ENCODE measurements at regions not wholly inside any gene's neighbourhood (a gene's known extent, or its start where the extent isn't known, plus 50 kb on each side); places are given as distances from the start of the nearest gene placed in this dataset.

GRCh38 chr7:15828881-15829280 lies 142.4 kb upstream of the MEOX2 start:
- Mint-ChIP-seq H3K36me3 (ENCODE audit: low read depth) (no peaks in the 10 kb centered on the region), H3K4me3 (no peak overlapping the region), H3K27me3 (ENCODE audit: insufficient read depth, low read depth, poor library complexity) (no peaks in the 10 kb centered on the region), H3K9me3 (no peaks in the 10 kb centered on the region), H3K4me1 (peaks cover 18% of the 10 kb centered on the region), H3K27ac (no peak overlapping the region)
- no peak for DNase-seq (ENCODE audit: low spot score)
- H3K27me3 ChIP-seq (ENCODE audit: insufficient read depth): no peaks in the 10 kb centered on the region
- peak; percentile 58 for ATAC-seq
- H3K79me2 ChIP-seq (replicated peaks; ENCODE audit: insufficient read depth): no peaks in the 10 kb centered on the region
- TF ChIP-seq ZNF114 (CRISPR knock-in tag; IDR thresholded peaks at IDR 0.05): no peak
- TF ChIP-seq, protein P1, sequence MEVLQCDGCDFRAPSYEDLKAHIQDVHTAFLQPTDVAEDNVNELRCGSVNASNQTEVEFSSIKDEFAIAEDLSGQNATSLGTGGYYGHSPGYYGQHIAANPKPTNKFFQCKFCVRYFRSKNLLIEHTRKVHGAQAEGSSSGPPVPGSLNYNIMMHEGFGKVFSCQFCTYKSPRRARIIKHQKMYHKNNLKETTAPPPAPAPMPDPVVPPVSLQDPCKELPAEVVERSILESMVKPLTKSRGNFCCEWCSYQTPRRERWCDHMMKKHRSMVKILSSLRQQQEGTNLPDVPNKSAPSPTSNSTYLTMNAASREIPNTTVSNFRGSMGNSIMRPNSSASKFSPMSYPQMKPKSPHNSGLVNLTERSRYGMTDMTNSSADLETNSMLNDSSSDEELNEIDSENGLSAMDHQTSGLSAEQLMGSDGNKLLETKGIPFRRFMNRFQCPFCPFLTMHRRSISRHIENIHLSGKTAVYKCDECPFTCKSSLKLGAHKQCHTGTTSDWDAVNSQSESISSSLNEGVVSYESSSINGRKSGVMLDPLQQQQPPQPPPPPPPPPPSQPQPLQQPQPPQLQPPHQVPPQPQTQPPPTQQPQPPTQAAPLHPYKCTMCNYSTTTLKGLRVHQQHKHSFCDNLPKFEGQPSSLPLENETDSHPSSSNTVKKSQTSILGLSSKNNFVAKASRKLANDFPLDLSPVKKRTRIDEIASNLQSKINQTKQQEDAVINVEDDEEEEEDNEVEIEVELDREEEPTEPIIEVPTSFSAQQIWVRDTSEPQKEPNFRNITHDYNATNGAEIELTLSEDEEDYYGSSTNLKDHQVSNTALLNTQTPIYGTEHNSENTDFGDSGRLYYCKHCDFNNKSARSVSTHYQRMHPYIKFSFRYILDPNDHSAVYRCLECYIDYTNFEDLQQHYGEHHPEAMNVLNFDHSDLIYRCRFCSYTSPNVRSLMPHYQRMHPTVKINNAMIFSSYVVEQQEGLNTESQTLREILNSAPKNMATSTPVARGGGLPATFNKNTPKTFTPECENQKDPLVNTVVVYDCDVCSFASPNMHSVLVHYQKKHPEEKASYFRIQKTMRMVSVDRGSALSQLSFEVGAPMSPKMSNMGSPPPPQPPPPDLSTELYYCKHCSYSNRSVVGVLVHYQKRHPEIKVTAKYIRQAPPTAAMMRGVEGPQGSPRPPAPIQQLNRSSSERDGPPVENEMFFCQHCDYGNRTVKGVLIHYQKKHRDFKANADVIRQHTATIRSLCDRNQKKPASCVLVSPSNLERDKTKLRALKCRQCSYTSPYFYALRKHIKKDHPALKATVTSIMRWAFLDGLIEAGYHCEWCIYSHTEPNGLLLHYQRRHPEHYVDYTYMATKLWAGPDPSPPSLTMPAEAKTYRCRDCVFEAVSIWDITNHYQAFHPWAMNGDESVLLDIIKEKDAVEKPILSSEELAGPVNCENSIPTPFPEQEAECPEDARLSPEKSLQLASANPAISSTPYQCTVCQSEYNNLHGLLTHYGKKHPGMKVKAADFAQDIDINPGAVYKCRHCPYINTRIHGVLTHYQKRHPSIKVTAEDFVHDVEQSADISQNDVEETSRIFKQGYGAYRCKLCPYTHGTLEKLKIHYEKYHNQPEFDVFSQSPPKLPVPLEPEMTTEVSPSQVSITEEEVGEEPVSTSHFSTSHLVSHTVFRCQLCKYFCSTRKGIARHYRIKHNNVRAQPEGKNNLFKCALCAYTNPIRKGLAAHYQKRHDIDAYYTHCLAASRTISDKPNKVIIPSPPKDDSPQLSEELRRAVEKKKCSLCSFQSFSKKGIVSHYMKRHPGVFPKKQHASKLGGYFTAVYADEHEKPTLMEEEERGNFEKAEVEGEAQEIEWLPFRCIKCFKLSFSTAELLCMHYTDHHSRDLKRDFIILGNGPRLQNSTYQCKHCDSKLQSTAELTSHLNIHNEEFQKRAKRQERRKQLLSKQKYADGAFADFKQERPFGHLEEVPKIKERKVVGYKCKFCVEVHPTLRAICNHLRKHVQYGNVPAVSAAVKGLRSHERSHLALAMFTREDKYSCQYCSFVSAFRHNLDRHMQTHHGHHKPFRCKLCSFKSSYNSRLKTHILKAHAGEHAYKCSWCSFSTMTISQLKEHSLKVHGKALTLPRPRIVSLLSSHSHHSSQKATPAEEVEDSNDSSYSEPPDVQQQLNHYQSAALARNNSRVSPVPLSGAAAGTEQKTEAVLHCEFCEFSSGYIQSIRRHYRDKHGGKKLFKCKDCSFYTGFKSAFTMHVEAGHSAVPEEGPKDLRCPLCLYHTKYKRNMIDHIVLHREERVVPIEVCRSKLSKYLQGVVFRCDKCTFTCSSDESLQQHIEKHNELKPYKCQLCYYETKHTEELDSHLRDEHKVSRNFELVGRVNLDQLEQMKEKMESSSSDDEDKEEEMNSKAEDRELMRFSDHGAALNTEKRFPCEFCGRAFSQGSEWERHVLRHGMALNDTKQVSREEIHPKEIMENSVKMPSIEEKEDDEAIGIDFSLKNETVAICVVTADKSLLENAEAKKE (CRISPR knock-in tag; IDR thresholded peaks at IDR 0.05): 0 out of 2 replicates have a peak, but pooled peaks have one; percentile 32
- no peaks in the 10 kb centered on the region for H3K36me3 ChIP-seq (ENCODE audit: insufficient read depth)
- H3K27ac ChIP-seq (ENCODE audit: low read depth): no peak overlapping the region
- no peak overlapping the region for H3K4me2 ChIP-seq
- no peak overlapping the region for H2AFZ ChIP-seq
- no peaks in the 10 kb centered on the region for H3F3A ChIP-seq (replicated peaks; ENCODE audit: low read depth)
- no peaks in the 10 kb centered on the region for H3K9me2 ChIP-seq (ENCODE audit: insufficient read depth)
- no peak overlapping the region for H3K4me3 ChIP-seq
- H3K4me1 ChIP-seq (ENCODE audit: insufficient read depth): peaks cover 2% of the 10 kb centered on the region; the same call in 1 of the 2 replicates
- H4K20me1 ChIP-seq (replicated peaks; ENCODE audit: insufficient read depth): no peaks in the 10 kb centered on the region

DNA sequence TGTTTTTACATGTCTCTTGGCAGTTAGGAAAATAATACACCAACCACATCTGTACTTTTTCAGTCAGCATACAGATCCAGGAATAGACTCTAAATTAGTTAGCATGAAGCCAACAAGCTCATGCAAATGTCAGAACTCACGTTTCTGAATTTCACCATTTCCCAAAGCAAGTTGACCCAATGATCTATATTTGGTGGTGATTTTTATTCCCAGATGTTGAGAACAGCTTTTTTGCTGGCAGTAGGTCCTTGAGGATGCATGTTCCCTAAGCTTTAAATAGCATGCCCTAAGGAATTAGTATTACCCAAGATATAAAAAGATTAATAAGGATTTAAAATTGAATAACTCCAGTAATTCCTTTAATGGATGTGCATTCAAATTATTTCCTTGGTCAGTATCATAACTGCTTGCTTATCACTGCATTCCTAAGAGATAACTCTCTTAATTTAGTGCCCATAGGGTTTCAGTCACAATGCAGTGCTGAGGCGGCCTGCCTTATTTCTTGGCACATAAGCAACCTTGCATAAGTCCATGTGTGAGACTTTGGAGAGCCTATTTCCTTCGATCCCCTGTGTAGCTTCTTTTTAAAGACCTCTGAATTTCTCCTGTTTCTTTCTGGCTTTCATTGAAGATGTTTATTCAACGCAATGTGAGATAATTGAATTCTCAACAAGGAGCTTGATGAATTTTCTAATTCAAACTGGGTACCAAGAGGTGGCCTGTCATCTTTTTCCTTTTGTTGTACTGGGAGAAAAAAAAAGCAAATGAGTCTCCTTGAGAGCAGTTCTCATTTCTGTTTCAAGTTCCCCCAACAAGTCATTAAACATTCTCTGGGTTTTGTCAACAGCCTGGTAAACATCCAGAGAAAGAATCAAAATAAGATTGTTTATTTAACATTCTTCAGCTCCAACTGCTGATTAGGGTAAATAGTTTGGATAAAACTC lies 135.3 kb upstream of the MEOX2 start:
- Histone ChIP-seq H3K27me3 (ENCODE audit: insufficient read depth) (no peaks in the 10 kb centered on the region), H3K27ac (ENCODE audit: low read depth) (no peak overlapping the region), H3K79me2 (replicated peaks; ENCODE audit: insufficient read depth) (no peaks in the 10 kb centered on the region), H3K4me3 (no peak overlapping the region), H3K36me3 (ENCODE audit: insufficient read depth) (no peaks in the 10 kb centered on the region), H2AFZ (0 out of 2 replicates have a peak overlapping the region, but pooled peaks have one; percentile 23), H3K4me1 (ENCODE audit: insufficient read depth) (peaks cover 4% of the 10 kb centered on the region; the same call in 1 of the 2 replicates), H4K20me1 (replicated peaks; ENCODE audit: insufficient read depth) (no peaks in the 10 kb centered on the region), H3K9me2 (ENCODE audit: insufficient read depth) (no peaks in the 10 kb centered on the region), H3K4me2 (no peak overlapping the region), H3F3A (replicated peaks; ENCODE audit: low read depth) (no peaks in the 10 kb centered on the region)
- H3K27ac Mint-ChIP-seq: peak overlapping the region; percentile 63; the same call in 1 of the 2 replicates
- H3K4me3 Mint-ChIP-seq: no peak overlapping the region
- H3K36me3 Mint-ChIP-seq (ENCODE audit: low read depth): no peaks in the 10 kb centered on the region
- H3K9me3 Mint-ChIP-seq: no peaks in the 10 kb centered on the region
- no peak for ATAC-seq
- no peaks in the 10 kb centered on the region for H3K27me3 Mint-ChIP-seq (ENCODE audit: insufficient read depth, low read depth, poor library complexity)
- peaks cover 13% of the 10 kb centered on the region for H3K4me1 Mint-ChIP-seq
- DNase-seq (ENCODE audit: low spot score): no peak
- TF ChIP-seq ETS1 (IDR thresholded peaks at IDR 0.05) (no peak), REST (IDR thresholded peaks at IDR 0.05; ENCODE audit: unreplicated experiment) (no peak), JUNB (IDR thresholded peaks at IDR 0.05; ENCODE audit: unreplicated experiment) (no peak), ZNF331 (CRISPR knock-in tag; IDR thresholded peaks at IDR 0.05; ENCODE audit: low read depth) (no peak)
- TF ChIP-seq, protein P2, sequence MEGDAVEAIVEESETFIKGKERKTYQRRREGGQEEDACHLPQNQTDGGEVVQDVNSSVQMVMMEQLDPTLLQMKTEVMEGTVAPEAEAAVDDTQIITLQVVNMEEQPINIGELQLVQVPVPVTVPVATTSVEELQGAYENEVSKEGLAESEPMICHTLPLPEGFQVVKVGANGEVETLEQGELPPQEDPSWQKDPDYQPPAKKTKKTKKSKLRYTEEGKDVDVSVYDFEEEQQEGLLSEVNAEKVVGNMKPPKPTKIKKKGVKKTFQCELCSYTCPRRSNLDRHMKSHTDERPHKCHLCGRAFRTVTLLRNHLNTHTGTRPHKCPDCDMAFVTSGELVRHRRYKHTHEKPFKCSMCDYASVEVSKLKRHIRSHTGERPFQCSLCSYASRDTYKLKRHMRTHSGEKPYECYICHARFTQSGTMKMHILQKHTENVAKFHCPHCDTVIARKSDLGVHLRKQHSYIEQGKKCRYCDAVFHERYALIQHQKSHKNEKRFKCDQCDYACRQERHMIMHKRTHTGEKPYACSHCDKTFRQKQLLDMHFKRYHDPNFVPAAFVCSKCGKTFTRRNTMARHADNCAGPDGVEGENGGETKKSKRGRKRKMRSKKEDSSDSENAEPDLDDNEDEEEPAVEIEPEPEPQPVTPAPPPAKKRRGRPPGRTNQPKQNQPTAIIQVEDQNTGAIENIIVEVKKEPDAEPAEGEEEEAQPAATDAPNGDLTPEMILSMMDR (conservative IDR thresholded peaks at IDR 0.05; ENCODE audit: low read depth in 2 of 2): no peak

All from GM23338 (cell line).